NCI-H345 treated with DMSO at 0.1 percent for 48 hours (cell line): ENCODE measurements at regions not wholly inside any gene's neighbourhood (a gene's known extent, or its start where the extent isn't known, plus 50 kb on each side); places are given as distances from the start of the nearest gene placed in this dataset.
A peak's percentile ranks its signal among the peaks of the same experiment; 100 is the strongest.
"Not testable (repeated sequence)": the region's sequence is repeated elsewhere in the genome, so short reads cannot be mapped to it uniquely, and the experiment has no call there.

ENCODE experiments used
- DNase-seq: peaks from one replicate; lab custom pipeline; 2025; ENCODE audit not compliant: unreplicated experiment; lab: John Stamatoyannopoulos, UW

DNA sequence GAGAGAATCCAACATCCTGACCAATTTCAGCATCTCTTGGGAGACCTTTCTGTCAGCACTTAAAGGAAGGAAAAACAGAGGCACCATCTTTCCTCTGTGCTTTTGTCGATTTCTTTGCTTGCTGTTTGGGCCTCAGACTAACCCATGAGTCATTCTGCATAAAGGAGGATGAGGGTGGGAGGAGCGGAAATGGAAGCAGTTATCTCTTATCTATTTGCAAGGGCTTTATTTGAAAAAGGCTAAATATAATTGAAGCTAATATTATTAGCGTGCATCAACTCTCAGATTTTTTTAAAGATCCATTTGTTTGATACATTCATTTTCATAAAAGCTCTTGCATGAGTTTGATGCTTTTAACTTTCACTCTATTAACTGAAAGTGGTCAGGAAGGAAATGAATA, 72.9 kb downstream of the ZNF622 start:
- DNase-seq: no peak

DNA sequence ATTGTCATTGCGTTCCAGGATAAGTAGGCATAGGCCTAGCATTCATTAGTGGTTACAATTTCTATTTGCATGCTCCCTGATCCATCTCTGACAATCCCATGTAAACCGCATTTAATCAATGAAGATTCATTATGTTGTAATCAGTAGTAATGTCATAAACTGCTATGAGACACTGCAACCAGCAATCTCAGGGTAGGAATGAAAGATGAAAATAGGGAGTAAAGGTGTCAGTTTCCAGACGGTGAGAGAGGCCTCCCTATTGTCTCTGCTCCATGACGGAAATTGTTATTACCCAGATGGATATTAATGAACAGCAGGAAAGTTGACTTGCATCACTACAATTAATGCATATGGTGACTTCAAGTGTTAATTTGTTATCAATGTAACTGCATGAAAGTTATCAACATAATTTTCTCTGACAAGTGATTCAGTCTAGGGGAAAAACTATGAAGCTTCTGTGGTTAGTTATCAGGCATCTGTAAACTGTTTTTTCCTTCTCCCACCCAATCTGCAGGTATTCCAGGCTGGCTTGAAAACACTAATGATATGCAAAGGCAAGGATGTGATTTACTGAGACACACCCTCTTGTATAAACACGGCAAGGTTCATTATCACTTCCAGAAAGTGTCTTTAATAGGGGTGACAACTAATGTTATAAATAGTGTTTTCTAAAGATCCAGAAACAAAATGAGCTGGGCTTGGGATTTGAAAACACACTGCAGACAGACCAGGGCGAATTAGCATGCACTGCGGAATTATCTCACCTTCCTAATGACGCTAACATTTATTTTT, 73.5 kb downstream of the ZNF622 start:
- no peak for DNase-seq

DNA sequence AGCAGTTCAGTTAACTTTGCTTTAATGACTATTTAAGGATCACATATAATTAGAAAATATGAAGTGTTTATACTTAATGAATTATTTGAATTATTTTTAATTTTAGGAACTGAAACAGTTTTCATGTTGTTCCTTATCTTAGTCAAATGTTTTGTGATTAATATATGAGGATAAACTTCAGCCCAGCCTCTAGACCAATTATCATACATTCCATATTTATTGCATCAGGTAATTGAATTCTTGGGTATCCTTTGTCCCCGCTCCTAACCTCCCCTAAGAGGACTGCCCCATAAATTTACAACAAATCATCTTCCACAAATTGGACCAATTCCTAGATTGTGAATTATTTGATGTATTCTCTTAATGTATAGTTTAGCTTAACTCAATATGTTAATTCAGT, 74.8 kb downstream of the ZNF622 start:
- no peak for DNase-seq

- DNase-seq: no peak
Measured at GRCh38 chr5:16385516-16386090, 80.0 kb downstream of the ZNF622 start.

DNA sequence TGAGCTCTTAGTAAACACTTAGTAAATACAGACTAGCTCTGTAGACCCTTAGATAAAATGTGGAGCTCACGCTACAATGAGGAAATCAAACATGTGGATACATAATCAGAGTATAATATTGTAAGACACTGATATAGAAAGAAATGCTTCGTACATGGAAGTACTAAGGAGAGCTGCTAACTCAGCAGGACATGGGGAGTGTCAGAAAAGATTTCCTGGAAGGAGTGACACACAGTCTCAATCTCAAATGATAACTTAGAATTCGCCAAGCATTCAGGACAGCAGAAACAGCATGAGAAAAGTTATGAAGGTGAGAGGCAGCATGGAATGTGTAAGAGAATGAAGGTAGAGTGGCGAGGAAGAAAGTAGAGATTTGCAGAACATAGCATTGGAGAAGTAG, 80.8 kb downstream of the ZNF622 start:
- DNase-seq: no peak

DNA sequence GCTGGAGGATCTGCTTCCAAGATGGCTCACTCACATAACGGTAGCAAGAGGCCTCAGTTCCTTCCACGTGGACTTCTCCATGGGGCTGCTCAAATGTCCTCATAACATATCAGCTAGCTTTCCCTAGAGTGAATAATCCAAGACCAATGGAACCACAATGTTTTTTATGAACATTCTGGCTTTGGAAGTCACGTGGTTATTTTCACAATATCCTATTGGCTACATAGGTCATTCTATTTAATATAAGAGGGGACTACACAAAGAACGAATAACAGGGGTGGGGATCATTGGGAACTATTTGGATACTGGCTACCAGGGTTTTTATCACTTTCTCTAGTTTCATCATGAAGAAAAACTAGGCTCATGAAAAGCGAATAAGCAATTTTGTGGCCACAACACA, 81.4 kb downstream of the ZNF622 start:
- no peak for DNase-seq

DNA sequence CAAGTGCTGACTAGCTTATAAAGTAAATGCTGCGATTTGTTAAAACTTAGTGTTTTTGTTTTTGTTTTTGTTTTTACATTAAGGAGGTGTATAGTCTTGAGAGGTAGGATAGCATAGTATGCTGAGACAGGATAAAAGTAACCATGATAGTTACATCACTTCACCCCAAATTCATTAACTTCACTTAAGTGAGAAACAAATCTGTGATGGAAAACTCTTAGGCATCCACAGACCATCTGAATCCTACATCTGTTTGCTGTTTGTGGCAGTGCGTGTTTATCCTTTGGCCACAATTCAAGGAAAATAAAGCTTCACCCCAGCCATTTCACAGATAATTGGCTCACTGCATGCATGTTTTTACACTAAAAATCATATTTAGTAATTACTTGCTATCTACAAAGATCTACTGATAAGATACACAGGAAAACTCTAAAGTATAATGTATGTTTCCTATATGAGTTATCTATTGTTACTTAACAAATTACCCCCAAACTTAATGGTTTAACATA, 82.0 kb downstream of the ZNF622 start:
- DNase-seq: no peak

DNA sequence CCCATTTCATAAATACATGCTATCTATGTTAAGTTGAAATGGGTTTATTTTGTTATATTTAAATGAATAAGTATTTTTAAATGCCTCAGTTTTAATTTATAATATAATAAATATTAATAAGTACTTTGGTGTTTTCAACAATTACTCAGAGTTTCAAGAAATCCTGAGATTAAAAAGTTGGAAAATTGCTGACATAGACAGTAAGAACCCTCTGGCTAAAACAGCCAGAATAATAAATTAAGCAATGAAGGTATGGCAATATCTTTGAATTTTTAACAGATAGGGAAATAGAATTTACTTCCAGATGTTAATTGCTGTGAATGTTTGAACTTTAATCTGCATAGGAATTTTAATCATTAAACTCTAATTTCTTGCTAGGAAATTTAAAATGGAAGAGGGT, 83.6 kb downstream of the ZNF622 start:
- DNase-seq: no peak

- DNase-seq: no peak
Measured at GRCh38 chr5:16378762-16379161, 86.8 kb downstream of the ZNF622 start.

DNA sequence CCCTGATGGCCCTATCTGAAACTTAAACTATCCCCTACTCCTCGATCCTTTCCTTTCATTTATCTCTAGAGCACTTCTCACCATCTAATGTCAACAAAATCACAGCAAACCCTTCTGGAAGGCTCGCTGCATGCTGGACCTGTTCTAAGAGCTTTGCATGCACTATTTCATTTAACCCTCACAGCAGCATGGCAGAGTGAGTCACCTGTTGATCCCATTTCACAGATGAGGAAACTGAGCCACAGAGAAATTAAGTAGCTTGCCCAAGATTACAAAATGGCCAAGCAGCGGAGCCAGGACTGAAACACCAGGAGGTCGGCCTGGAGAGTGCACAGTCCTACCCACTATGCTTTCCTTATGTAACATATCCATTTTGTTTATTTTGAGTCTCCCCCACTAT, 93.1 kb downstream of the ZNF622 start:
- DNase-seq: no peak

GRCh38 chr5:16366491-16366890, 99.1 kb downstream of the ZNF622 start:
- DNase-seq: no peak

GRCh38 chr5:16364910-16365309, 100.7 kb downstream of the ZNF622 start:
- no peak for DNase-seq

- not testable (repeated sequence) for DNase-seq
Measured at GRCh38 chr5:16353439-16353838, 112.2 kb downstream of the ZNF622 start.

DNA sequence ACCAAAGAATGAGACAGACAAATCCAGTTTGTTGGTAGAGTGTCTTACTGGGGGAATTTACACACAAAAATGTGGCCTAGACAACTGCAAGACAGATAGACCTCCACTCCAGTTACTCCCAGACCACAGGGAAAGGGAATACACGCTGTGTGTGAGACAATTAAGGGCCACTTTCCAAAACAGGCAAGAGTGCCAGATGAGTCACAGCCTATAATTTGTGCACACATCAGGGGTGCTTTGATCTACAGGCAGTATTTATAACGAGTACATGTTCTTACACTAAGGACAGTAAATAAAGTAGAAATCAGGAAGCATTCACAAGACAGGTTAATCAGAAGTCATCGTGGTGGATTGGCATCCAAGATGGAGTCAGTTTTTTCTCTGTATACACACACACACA, 114.8 kb downstream of the ZNF622 start:
- peak; percentile 67 for DNase-seq

GRCh38 chr5:16346380-16346779, 119.2 kb downstream of the ZNF622 start:
- DNase-seq: no peak

DNA sequence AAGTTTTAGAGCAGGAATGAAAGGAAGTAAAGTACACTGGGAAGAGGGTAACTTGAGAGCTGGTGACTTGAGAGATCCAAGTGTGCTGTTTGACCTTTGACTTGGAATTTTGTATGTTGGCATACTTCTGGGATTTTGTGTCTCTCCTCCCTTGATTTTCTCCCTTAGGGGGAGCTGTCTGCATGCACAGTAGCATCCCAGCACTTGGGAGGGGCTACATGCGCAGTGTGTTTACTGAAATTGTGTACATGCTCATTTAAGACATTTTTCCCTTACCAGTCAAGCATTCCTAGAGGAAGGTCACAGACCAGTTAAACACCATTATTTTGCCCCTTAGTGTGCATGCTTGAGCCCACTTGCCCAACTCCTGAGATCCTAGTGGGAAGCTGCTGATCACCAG, 120.1 kb downstream of the ZNF622 start:
- no peak for DNase-seq

- DNase-seq: no peak
Measured at GRCh38 chr5:16326137-16326536, 139.5 kb downstream of the ZNF622 start.

DNA sequence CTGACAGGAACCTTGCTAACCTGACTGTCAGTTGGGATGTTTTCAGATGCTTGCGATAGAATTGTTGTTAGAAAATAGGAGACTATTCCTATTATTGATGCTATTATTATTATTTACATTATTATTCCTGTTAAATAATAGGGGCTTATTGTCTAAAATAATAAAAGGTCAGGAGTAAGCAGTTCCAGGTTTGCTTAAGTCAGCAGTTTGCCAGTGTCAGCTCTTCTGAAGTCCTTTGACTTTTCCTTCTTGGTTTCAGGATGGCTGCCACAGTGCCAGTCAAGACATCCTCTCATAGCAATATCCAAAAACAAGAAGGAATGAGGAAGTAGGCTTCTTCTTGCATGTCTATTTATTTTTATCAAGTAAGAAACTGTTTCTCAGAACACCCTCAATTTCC, 141.7 kb upstream of the MARCHF11 start:
- DNase-seq: no peak

- DNase-seq: no peak
Measured at GRCh38 chr5:16315501-16315900, 135.9 kb upstream of the MARCHF11 start.

- peak; percentile 6 for DNase-seq
Measured at GRCh38 chr5:16313761-16314160, 134.2 kb upstream of the MARCHF11 start.

DNA sequence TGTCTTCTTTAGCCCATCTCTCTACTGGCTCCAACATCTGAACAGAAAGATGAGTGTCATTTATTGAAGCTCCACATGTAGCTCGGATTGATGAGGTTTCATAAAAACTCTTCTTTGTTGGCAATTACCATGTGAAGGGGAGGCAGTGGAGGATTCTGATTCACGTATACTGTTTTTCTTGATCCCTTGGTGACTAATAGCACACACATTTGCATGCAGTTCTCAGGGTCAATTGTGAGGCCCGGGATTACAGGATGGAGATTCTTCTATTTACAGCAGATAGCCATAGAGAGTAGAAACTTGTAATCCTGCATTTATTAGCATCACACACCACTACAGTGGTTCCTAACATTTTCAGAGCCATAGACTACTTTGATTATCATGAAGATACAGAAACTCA, 133.2 kb upstream of the MARCHF11 start:
- DNase-seq: no peak

- DNase-seq: no peak
Measured at GRCh38 chr5:16311666-16312065, 132.1 kb upstream of the MARCHF11 start.

DNA sequence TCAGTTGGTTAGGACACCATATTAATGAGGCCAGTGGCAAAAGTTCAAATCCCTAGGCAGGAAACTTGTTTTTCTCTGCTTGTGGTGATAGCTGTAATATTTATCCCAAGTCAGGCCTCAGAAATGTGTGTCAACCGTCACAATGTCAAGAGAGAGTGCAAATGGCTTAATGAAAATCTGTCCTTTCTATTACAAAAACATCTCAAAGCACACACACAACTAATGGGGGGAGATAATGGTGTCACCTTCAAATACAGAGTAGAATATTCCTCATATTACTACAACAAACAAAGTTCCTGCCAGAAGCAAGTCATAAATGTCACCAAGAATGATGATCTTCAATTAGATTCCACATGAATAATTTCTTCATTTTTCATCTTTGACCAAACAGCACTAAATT, 127.2 kb upstream of the MARCHF11 start:
- no peak for DNase-seq
